Type B pancreatic cell (in vitro differentiated cells): ENCODE measurements at regions not wholly inside any gene's neighbourhood (a gene's known extent, or its start where the extent isn't known, plus 50 kb on each side); places are given as distances from the start of the nearest gene placed in this dataset.

Experiments used
- DNase-seq: peaks from one replicate; pipeline ENCODE4 v3.0.0; 2021; ENCODE audit warnings: mixed read lengths; ENCODE audit not compliant: unreplicated experiment; ENCODE audit errors: extremely low spot score
- H3K27ac Mint-ChIP-seq: 2 replicates; pipeline ENCODE4 v1.8.0; 2021; ENCODE audit warnings: mild to moderate bottlenecking, mixed read lengths
- H3K27me3 Mint-ChIP-seq: 2 replicates; pipeline ENCODE4 v1.8.0; 2021; ENCODE audit warnings: mixed read lengths
- H3K36me3 Mint-ChIP-seq: 2 replicates; pipeline ENCODE4 v1.8.0; 2021; ENCODE audit warnings: mixed read lengths
- H3K4me1 Mint-ChIP-seq: one replicate; pipeline ENCODE4 v1.8.0; 2021; ENCODE audit warnings: mixed read lengths; ENCODE audit not compliant: unreplicated experiment
- H3K4me3 Mint-ChIP-seq: 2 replicates; pipeline ENCODE4 v1.8.0; 2021; ENCODE audit warnings: mild to moderate bottlenecking, mixed read lengths
- H3K9me3 Mint-ChIP-seq: 2 replicates; pipeline ENCODE4 v1.8.0; 2021; ENCODE audit warnings: mixed read lengths
- CTCF ChIP-seq: fragments of 200-600 bp; sonication (generic); conservative IDR thresholded peaks from 2 replicates; pipeline ENCODE4 v1.5.0; 2021; ENCODE audit warnings: antibody characterized with exemption, mild to moderate bottlenecking

DNA sequence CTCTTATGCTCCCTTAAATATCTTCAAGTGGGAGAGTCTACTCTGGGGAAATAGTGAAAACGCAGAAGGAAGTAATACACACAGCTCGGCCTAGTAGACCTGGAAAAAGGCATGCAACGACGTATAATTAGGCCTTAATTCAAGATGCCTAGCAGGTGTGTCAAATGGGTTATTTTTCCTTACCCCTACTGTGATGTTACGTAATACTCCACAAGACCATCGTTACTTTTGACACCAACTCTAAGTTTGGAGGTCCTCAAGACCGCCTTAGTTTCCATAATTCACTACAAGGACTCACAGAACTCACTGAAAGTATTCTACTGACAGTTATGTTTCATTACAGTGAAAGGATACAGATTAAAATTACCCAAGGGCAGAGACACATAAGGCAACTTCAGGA is 1024.3 kb upstream of the MAP3K7 start:
- Mint-ChIP-seq H3K27me3 (no peaks in the 10 kb centered on the region), H3K27ac (no peak overlapping the region), H3K9me3 (peaks cover 11% of the 10 kb centered on the region), H3K4me3 (no peak overlapping the region), H3K36me3 (no peaks in the 10 kb centered on the region), H3K4me1 (peaks cover 6% of the 10 kb centered on the region)
- DNase-seq = no peak
- no peak for TF ChIP-seq CTCF

DNA sequence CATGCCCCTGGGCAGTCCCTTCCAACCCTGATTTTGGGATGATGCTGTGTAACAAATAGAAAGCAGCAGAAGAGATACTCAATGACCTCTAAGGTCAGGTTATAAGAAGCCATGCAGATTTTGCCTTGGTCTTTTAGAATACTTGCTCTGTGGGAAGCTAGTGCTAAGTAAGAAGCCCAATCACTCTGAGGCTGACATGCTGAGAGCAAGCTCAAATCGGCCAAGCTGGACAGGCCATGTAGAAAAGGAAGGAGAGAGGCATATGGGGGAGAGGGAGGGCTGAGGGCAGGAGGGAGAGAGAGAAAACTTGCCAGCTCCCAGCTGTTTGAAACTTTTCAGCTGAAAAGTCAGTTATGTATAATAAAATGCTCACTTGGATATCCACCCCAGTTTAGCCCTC is 1021.6 kb upstream of the MAP3K7 start:
- Mint-ChIP-seq H3K4me3 (no peak overlapping the region), H3K27ac (no peak overlapping the region), H3K36me3 (no peaks in the 10 kb centered on the region), H3K4me1 (peaks cover 6% of the 10 kb centered on the region), H3K9me3 (peaks cover 5% of the 10 kb centered on the region), H3K27me3 (no peaks in the 10 kb centered on the region)
- no peak for TF ChIP-seq CTCF
- DNase-seq = no peak

GRCh38 chr6:91606148-91606901 is 1019.5 kb upstream of the MAP3K7 start:
- peaks cover 5% of the 10 kb centered on the region for H3K9me3 Mint-ChIP-seq
- no peaks in the 10 kb centered on the region for H3K36me3 Mint-ChIP-seq
- TF ChIP-seq CTCF = no peak
- no peak overlapping the region for H3K27ac Mint-ChIP-seq
- DNase-seq = no peak
- H3K4me1 Mint-ChIP-seq = peaks cover 6% of the 10 kb centered on the region
- H3K4me3 Mint-ChIP-seq = no peak overlapping the region
- H3K27me3 Mint-ChIP-seq = no peaks in the 10 kb centered on the region

GRCh38 chr6:91600561-91600960 is 1013.7 kb upstream of the MAP3K7 start:
- no peaks in the 10 kb centered on the region for H3K9me3 Mint-ChIP-seq
- no peak overlapping the region for H3K27ac Mint-ChIP-seq
- H3K4me1 Mint-ChIP-seq = no peaks in the 10 kb centered on the region
- H3K4me3 Mint-ChIP-seq = no peak overlapping the region
- TF ChIP-seq CTCF = no peak
- DNase-seq = no peak
- H3K27me3 Mint-ChIP-seq = no peaks in the 10 kb centered on the region
- no peaks in the 10 kb centered on the region for H3K36me3 Mint-ChIP-seq

DNA sequence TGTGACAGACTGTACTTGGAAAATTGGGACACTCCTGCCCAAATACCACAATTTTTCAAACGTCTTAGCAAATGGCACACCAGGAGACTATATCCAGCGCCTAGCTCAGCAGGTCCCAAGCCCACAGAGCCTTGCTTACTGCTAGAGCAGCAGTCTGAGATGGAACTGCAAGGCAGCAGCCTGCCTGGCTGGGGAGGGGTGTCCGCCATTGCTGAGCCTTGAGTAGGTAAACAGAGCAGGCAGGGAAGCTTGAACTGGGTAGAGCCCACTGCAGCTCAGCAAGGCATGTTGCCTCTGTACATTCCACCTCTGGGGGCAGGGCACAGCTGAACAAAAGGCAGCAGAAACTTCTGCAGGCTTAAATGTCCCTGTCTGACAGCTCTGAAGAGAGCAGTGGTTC is 1003.3 kb upstream of the MAP3K7 start:
- H3K4me3 Mint-ChIP-seq = no peak overlapping the region
- DNase-seq = no peak
- H3K36me3 Mint-ChIP-seq = peaks cover 4% of the 10 kb centered on the region
- no peak for TF ChIP-seq CTCF
- no peak overlapping the region for H3K27ac Mint-ChIP-seq
- no peaks in the 10 kb centered on the region for H3K27me3 Mint-ChIP-seq
- H3K4me1 Mint-ChIP-seq = no peaks in the 10 kb centered on the region
- H3K9me3 Mint-ChIP-seq = peaks cover 6% of the 10 kb centered on the region
